K562 (cell line): ENCODE measurements at regions not wholly inside any gene's neighbourhood (a gene's known extent, or its start where the extent isn't known, plus 50 kb on each side); places are given as distances from the start of the nearest gene placed in this dataset.

Experiments
- ATAC-seq: fragments of 200-7000 bp; cut with Tn5 transposase; 3 replicates; pipeline ENCODE4 v1.9.1; 2020; ENCODE audit warnings: moderate library complexity
- BruUV-seq: library from RNA; stranded (reverse); fragments of 400-500 nt; replicated peaks from 2 replicates; lab custom pipeline; 2021; lab: Mats Ljungman, UMichigan
- CTCF ChIA-PET: fragments of 300-600 bp; formaldehyde crosslinking; extraction: SDS; loops from one replicate; lab custom pipeline; 2021; ENCODE audit warnings: low intra/inter-chr PET ratio; lab: Yijun Ruan, JAX
- POLR2A ChIA-PET: fragments of 300-600, 350-650 bp; sonication (Branson Sonifier 250); formaldehyde crosslinking; extraction: SDS; loops from one replicate; lab custom pipeline; 2021; ENCODE audit warnings: antibody characterized with exemption, inconsistent platforms; lab: Yijun Ruan, JAX
- DNase-seq, 4 experiments: peaks; one replicate each; pipeline versions ENCODE4 v3.0.0 to v3.0.0-alpha.2; 2011 to 2018; ENCODE audit warnings: low spot score in 3 of 4, mixed read lengths in 3 of 4; ENCODE audit errors: extremely low read depth in 1 of 4
- FAIRE-seq: peaks from 2 replicates; lab custom pipeline; 2011; peaks lifted over from hg19 to GRCh38; lab: Jason Lieb, UNC
- H2AFZ ChIP-seq: 2 replicates; pipeline ENCODE4 v1.6.0; 2011; ENCODE audit warnings: low read depth, low read length, control low read depth, inconsistent platforms
- H3K27ac ChIP-seq: fragments of 200-600 bp; 3 replicates; pipeline ENCODE4 v1.8.0; 2011; ENCODE audit warnings: low read depth, mild to moderate bottlenecking, control low read depth, inconsistent platforms, low read length, moderate library complexity, mixed read lengths; ENCODE audit errors: extremely low read depth
- H3K27me3 ChIP-seq, 2 experiments: fragments of 300-600 bp in 1 of 2; 2 replicates in 1 of 2; 3 replicates in 1 of 2; pipeline versions ENCODE4 v1.6.0 to v1.8.0; 2011; ENCODE audit warnings: inconsistent platforms in 2 of 2, low read length in 2 of 2, mild to moderate bottlenecking in 1 of 2, mixed read lengths in 1 of 2, moderate library complexity in 1 of 2; ENCODE audit not compliant: control insufficient read depth in 2 of 2, insufficient read depth in 2 of 2
- H3K36me3 ChIP-seq: fragments of 300-600 bp; 3 replicates; pipeline ENCODE4 v1.8.0; 2011; ENCODE audit warnings: mild to moderate bottlenecking, low read length, inconsistent platforms; ENCODE audit not compliant: control insufficient read depth, insufficient read depth
- H3K4me1 ChIP-seq, 2 experiments: fragments of 200-600 bp in 1 of 2; replicated peaks in 1 of 2; 2 replicates in 1 of 2; 3 replicates in 1 of 2; pipeline versions ENCODE4 v1.5.1 to v1.8.0; 2011; ENCODE audit warnings: inconsistent platforms in 2 of 2, low read length in 2 of 2, mild to moderate bottlenecking in 1 of 2, mixed read lengths in 1 of 2, moderate library complexity in 1 of 2; ENCODE audit not compliant: control insufficient read depth in 2 of 2, insufficient read depth in 2 of 2
- H3K4me2 ChIP-seq: 2 replicates; pipeline ENCODE4 v1.6.1; 2011; ENCODE audit warnings: low read length, control low read depth, inconsistent platforms, mixed read lengths; ENCODE audit not compliant: insufficient read depth
- H3K4me3 ChIP-seq: fragments of 200-600 bp; sonication (generic), shearing (Covaris generic); 2 replicates; pipeline ENCODE4 v1.5.1; 2016; ENCODE audit warnings: control low read depth, inconsistent platforms
- H3K79me2 ChIP-seq: fragments of 200-600 bp; 3 replicates; pipeline ENCODE4 v1.8.0; 2011; ENCODE audit warnings: low read length, inconsistent platforms; ENCODE audit not compliant: control insufficient read depth, insufficient read depth
- H3K9ac ChIP-seq, 2 experiments: 2 replicates each; pipeline versions ENCODE4 v1.6.0 to v1.6.1; 2011; ENCODE audit warnings: low read depth in 2 of 2, low read length in 2 of 2, control low read depth in 1 of 2, inconsistent platforms in 1 of 2, mild to moderate bottlenecking in 1 of 2, mixed read lengths in 1 of 2; ENCODE audit not compliant: insufficient read depth in 1 of 2
- H3K9me1 ChIP-seq: one replicate; pipeline ENCODE4 v1.6.0; 2011; ENCODE audit warnings: inconsistent platforms, mild to moderate bottlenecking, low read length, moderate library complexity; ENCODE audit not compliant: control insufficient read depth, insufficient read depth
- H3K9me3 ChIP-seq: replicated peaks from 2 replicates; pipeline ENCODE4 v1.5.1; 2011; ENCODE audit warnings: low read depth, low read length, inconsistent platforms; ENCODE audit not compliant: control insufficient read depth, insufficient read depth
- H4K20me1 ChIP-seq: replicated peaks from 2 replicates; pipeline ENCODE4 v1.6.1; 2011; ENCODE audit warnings: low read length, inconsistent platforms, mixed read lengths; ENCODE audit not compliant: control insufficient read depth, insufficient read depth
- CREBBP ChIP-seq: IDR thresholded peaks from one replicate; pipeline ENCODE4 v1.6.1; 2012; ENCODE audit warnings: low read depth, mild to moderate bottlenecking, control low read depth, inconsistent platforms, low read length
- ELF4 ChIP-seq: fragments of 450-650 bp; formaldehyde crosslinking; IDR thresholded peaks from 2 replicates; pipeline ENCODE4 v1.4.0; 2022; ENCODE audit warnings: missing genetic modification characterization
- ERF ChIP-seq: fragments of 450-650 bp; formaldehyde crosslinking; IDR thresholded peaks from 2 replicates; pipeline ENCODE4 v1.4.0; 2020; ENCODE audit warnings: mild to moderate bottlenecking, mixed read lengths
- MAZ ChIP-seq, 2 experiments: fragments of 450-650 bp in 1 of 2; sonication (generic) in 1 of 2; formaldehyde crosslinking; IDR thresholded peaks in 1 of 2; conservative IDR thresholded peaks in 1 of 2; 2 replicates each; pipeline versions ENCODE4 v1.4.0 to v1.5.0; 2020; ENCODE audit warnings: mild to moderate bottlenecking in 1 of 2, missing genetic modification reagents in 1 of 2
- NCOA1 ChIP-seq: fragments of 450-650 bp; IDR thresholded peaks from 2 replicates; pipeline ENCODE4 v1.6.1; 2016; ENCODE audit warnings: low read depth
- WGBS: fragments of 100-300 bp; shearing (Covaris generic); methylation state at CpG from one replicate; pipeline ENCODE4 v1.1.6; 2016; ENCODE audit warnings: low coverage, mixed read lengths; ENCODE audit not compliant: insufficient coverage; ENCODE audit errors: missing lambda C conversion rate; 5-methylcytosine and 5-hydroxymethylcytosine counted together
- in situ Hi-C: fragments of 300-500 bp; cut with MboI; formaldehyde crosslinking; loops from 4 replicates; pipeline ENCODE4 v1.15.0; 2018; ENCODE audit warnings: inconsistent platforms, mixed read lengths
- intact Hi-C: fragments of 100-400 bp; cut with micrococcal nuclease; formaldehyde crosslinking; loops from 2 replicates; pipeline ENCODE4 v1.14.2; 2022
- TF ChIP-seq, protein P1 (sequence below): sonication (generic); formaldehyde crosslinking; IDR thresholded peaks from 2 replicates; pipeline ENCODE4 v1.8.0; 2022; ENCODE audit warnings: mild to moderate bottlenecking, low read depth, missing genetic modification reagents
- TF ChIP-seq, protein P2 (sequence below), 2 experiments: fragments of 450-650 bp; conservative IDR thresholded peaks; 2 replicates each; pipeline ENCODE4 v1.6.1; 2017; ENCODE audit warnings: mild to moderate bottlenecking in 2 of 2, moderate library complexity in 2 of 2

DNA sequence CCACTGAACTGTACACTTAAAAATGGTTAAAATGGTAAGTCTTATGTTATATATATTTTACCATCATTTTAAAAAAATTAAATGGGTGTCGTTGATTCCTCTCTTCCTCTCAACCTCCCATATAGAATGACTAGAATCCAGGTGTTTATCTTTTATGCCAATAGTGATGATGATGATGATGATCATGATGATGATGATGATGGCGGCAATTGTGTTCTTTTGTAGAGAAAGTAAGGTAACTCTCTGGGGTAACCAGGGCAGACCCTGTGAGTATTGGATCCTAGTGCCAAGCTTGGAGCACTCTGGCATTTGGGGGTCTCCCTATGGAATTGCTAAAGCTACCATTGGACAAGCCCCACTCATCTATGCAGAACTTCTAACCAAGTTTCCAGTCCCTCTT lies 113.6 kb downstream of the GLI2 start (continued):
- TF ChIP-seq MAZ (CRISPR knock-in tag; conservative IDR thresholded peaks at IDR 0.05 in 1 of 2, IDR thresholded peaks at IDR 0.05 in 1 of 2), result no peak
- no peak for TF ChIP-seq ELF4 (CRISPR knock-in tag)
- TF ChIP-seq, protein P1, sequence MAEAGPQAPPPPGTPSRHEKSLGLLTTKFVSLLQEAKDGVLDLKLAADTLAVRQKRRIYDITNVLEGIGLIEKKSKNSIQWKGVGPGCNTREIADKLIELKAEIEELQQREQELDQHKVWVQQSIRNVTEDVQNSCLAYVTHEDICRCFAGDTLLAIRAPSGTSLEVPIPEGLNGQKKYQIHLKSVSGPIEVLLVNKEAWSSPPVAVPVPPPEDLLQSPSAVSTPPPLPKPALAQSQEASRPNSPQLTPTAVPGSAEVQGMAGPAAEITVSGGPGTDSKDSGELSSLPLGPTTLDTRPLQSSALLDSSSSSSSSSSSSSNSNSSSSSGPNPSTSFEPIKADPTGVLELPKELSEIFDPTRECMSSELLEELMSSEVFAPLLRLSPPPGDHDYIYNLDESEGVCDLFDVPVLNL (CRISPR knock-in tag), result no peak

DNA sequence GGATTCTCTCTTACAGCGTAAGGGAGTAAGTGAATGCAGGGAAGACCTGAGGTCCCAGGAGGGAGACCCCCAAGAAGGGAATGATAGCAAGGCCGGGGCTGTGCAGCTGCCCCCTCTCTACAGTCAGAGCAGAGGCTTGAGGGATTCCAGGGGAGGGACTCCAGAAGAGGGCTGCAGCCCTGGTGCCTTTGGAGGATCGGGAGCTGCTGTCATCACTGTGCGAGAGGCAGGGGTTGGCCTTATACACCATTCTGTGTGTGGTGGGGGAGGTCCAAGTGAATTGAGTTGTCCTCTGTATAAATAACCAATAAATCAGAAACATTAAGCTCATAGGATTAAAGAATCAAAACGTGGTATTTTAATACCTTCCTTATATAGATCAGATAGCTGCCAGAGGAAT lies 114.9 kb downstream of the GLI2 start:
- Histone ChIP-seq H3K79me2 (no peaks in the 10 kb centered on the region), H3K9ac (no peak overlapping the region), H3K9me3 (no peaks in the 10 kb centered on the region), H3K4me1 (0 out of 5 replicates have a peak, but pooled peaks cover 0 to 5% of the 10 kb centered on the region in 2 experiments), H3K4me3 (no peak overlapping the region), H2AFZ (no peak overlapping the region), H3K9me1 (no peaks in the 10 kb centered on the region), H3K4me2 (no peak overlapping the region), H3K36me3 (no peaks in the 10 kb centered on the region), H3K27me3 (peaks cover 30 to 73% of the 10 kb centered on the region in 2 experiments; a peak in 4 of 5 replicates), H4K20me1 (0 out of 2 replicates have a peak, but pooled peaks cover 11% of the 10 kb centered on the region), H3K27ac (no peak overlapping the region)
- intact Hi-C loops, result no loop called here
- BruUV-seq, result no TSS peak
- in situ Hi-C loops, result no loop called here
- FAIRE-seq (no peak), DNase-seq (no peak), ATAC-seq (no peak)
- ChIA-PET CTCF (no interaction called here), POLR2A (no interaction called here)
- 2% methylated on average over 5 of the region's 5 CpGs for WGBS
- TF ChIP-seq, protein P2, sequence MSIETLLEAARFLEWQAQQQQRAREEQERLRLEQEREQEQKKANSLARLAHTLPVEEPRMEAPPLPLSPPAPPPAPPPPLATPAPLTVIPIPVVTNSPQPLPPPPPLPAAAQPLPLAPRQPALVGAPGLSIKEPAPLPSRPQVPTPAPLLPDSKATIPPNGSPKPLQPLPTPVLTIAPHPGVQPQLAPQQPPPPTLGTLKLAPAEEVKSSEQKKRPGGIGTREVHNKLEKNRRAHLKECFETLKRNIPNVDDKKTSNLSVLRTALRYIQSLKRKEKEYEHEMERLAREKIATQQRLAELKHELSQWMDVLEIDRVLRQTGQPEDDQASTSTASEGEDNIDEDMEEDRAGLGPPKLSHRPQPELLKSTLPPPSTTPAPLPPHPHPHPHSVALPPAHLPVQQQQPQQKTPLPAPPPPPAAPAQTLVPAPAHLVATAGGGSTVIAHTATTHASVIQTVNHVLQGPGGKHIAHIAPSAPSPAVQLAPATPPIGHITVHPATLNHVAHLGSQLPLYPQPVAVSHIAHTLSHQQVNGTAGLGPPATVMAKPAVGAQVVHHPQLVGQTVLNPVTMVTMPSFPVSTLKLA (conservative IDR thresholded peaks at IDR 0.05), result no peak
- TF ChIP-seq NCOA1 (no peak), ERF (CRISPR knock-in tag) (no peak), CREBBP (no peak)
